ENCODE measurements at regions not wholly inside any gene's neighbourhood (a gene's known extent, or its start where the extent isn't known, plus 50 kb on each side); places are given as distances from the start of the nearest gene placed in this dataset.

DNA sequence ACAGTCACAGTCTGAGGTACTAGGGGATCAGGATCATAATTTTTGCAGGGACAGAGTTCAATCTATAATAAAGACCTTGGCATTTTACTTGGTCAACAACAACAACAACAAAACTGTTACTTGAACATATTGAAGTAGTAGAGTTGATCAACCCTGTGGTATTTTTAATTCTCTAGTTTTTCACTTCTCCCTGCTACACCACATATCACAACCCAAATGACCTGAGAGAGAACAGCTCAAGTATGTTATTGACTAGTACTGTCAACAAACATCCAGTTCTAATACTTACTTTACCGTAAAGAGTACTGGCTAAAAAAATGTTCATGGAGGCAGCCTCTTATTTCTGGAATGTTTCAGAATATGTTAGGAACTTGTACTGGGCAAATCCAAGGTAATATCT is 90.5 kb upstream of the FAM3C start:
- H3K4me3 ChIP-seq (ENCODE audit: low read depth, low read length), result no peak overlapping the region
- DNase-seq (ENCODE audit: low read depth), result no peak
- no peak for TF ChIP-seq CTCF (IDR thresholded peaks at IDR 0.05; ENCODE audit: insufficient read depth, low read depth, low read length, missing control alignments)

DNA sequence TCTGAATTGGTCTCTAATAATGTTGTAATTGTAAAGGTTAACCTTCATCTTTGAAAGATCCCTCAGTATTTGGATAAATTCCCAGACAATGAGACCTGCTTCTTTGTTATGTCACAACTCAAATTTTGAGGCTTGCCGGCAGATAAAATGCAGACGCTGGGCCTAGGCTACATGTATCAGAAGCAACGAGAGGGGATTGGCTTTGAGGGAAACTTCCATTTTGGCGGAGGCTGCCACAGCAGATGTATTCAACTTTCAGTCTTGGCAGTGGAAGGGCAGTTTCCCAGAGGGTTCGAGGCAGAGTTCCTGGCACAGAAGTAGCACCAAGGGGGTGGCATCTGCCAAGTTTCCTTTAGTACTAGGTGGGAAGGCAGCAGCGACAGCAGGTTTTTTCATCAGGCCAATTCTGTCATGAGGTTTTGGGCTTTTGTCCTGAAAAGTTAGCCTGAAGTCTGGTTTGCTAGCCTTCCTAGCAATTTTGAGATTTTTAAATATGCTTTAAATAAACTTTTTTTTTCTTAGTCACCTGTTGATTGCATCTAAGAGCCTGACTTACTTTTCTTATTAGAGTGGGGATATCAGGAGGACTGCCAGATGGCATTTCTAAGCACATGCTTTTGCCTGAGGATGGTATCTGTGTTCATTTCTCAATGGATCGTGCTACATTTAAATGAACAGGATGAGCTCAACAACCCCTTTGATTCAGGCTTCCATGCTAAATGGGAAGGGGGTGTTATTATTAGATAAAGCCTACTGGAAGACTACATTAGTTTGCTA is 89.5 kb upstream of the FAM3C start:
- TF ChIP-seq CTCF (IDR thresholded peaks at IDR 0.05; ENCODE audit: insufficient read depth, low read depth, low read length, missing control alignments), result no peak
- no peak for DNase-seq (ENCODE audit: low read depth)
- no peak overlapping the region for H3K4me3 ChIP-seq (ENCODE audit: low read depth, low read length)

GRCh38 chr7:121484089-121484763 is 88.1 kb upstream of the FAM3C start:
- no peak for TF ChIP-seq CTCF (IDR thresholded peaks at IDR 0.05; ENCODE audit: insufficient read depth, low read depth, low read length, missing control alignments)
- no peak overlapping the region for H3K4me3 ChIP-seq (ENCODE audit: low read depth, low read length)
- DNase-seq (ENCODE audit: low read depth), result no peak

DNA sequence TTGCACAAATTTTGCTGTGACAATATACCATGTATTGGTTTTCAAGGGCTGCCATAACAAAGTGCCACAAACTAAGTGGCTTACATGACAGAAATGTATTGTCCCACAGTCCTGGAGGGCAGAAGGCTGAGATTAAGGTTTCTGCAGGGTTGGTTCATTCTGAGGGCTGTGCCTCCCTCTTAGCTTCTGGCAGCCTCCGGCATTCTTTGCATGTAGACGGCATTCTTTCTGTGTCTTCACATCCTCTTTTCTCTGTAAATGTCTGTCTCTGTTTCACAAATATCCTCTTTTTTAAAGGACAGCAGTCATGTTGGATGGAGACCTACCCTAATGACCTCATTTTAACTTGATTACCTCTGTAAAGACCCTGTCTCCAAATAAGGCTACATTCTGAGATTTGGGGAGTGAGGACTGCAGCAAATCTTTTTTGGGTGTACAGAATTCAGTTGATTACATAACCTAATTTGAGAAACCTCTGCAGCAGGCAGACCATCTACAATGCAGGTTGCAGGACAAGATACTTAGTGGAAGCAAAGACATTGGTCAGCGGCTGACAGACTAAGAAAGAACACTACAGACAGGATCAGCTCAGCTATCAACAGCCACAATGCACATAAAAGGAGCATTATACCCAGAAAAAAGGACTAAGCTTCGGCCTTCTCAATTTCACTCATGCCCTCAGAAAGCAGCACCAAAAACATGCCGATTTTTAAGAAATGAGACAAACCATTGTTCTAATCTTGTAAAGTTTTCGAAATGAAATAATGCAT is 84.6 kb upstream of the FAM3C start:
- no peak overlapping the region for H3K4me3 ChIP-seq (ENCODE audit: low read depth, low read length)
- DNase-seq (ENCODE audit: low read depth), result no peak
- TF ChIP-seq CTCF (IDR thresholded peaks at IDR 0.05; ENCODE audit: insufficient read depth, low read depth, low read length, missing control alignments), result no peak

- no peak overlapping the region for H3K4me3 ChIP-seq (ENCODE audit: low read depth, low read length)
- DNase-seq (ENCODE audit: low read depth), result no peak
Observed at GRCh38 chr7:121480058-121480457, 84.0 kb upstream of the FAM3C start.

GRCh38 chr7:121479466-121479865 is 83.4 kb upstream of the FAM3C start:
- TF ChIP-seq CTCF (IDR thresholded peaks at IDR 0.05; ENCODE audit: insufficient read depth, low read depth, low read length, missing control alignments), result no peak
- no peak overlapping the region for H3K4me3 ChIP-seq (ENCODE audit: low read depth, low read length)

More at GRCh38 chr7:121480058-121480457, 84.0 kb upstream of the FAM3C start:
- TF ChIP-seq CTCF (IDR thresholded peaks at IDR 0.05; ENCODE audit: insufficient read depth, low read depth, low read length, missing control alignments), result no peak

More at GRCh38 chr7:121479466-121479865, 83.4 kb upstream of the FAM3C start:
- no peak for DNase-seq (ENCODE audit: low read depth)

All from GM12865 (cell line).